Daoy (cell line): ENCODE measurements at regions not wholly inside any gene's neighbourhood (a gene's known extent, or its start where the extent isn't known, plus 50 kb on each side); places are given as distances from the start of the nearest gene placed in this dataset.

Experiments
- DNase-seq: peaks from one replicate; pipeline ENCODE4 v3.0.0-alpha.2; 2015; ENCODE audit warnings: low read depth

DNA sequence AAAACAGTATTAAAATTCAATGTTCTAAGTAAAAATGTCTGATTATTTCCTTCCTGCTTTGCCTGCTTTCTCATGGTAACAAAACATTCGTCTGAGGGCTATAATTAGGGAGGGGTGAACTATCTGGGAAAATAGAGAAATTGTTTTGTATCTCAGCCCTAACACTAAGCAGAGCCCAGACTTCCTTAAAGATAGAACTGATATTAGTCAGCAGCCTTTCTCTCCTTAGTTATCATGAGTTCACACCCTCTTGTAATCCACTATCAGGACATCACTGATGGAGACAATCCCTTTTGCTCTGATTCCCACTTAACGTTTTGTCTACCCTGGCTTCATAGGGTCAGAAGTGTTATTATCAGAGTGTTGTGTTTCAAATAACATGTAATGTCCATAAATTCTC, 701.1 kb upstream of the ZEB2 start:
- DNase-seq = no peak

GRCh38 chr2:145220496-145220895, 700.6 kb upstream of the ZEB2 start:
- no peak for DNase-seq

GRCh38 chr2:145207884-145208283, 688.0 kb upstream of the ZEB2 start:
- no peak for DNase-seq

DNA sequence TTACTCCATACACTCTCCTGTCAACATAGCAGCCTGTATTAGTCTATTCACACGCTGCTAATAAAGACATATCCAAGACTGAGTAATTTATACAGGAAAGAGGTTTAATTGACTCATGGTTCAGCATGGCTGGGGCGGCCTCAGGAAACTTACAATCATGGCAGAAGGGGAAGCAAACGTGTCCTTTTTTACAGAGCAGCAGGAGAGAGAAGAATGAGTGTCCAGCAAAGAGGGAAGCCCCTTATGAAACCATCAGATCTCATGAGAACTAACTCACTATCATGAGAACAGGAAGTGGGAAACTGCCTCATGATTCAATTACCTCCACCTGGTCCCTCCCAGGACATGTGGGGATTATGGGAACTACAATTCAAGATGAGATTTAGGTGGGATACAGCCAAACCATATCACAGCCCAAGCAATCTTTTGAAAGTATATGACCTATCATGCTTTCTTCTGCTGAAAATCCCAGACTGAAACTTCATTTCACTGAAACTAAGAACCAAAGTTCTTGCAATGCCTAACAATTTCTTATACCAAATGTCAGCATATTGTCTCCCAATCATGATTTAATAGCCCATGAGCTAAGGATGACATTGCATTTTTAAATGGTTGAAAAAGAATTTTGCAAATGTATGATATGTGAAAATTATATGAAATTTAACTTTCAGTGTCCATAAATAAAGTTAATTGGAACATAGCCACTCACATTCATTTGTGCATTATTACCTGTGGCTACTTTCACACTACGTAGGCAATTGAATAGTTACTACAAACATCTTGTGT, 686.8 kb upstream of the ZEB2 start:
- no peak for DNase-seq

DNA sequence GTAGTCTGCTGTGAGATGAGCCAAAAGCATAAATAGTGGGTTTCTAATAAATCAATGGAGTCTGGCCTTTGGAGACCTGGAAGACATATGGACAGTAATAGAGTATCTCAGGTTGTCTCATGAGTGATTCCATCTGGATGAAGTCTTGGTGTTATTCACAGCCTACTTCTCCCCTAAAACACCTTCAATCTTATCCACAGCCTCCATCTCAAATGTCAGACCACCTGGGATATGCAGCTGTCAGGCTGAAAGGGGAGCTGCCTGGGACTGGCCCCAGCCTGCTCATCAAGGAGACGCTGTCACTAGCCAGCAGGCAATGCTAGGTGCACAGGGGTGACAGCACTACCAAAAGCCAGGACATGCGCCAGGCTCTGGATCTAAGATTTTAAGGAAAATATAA, 684.0 kb upstream of the ZEB2 start:
- no peak for DNase-seq

- no peak for DNase-seq
Measured at GRCh38 chr2:145199827-145200706, 680.1 kb upstream of the ZEB2 start.

DNA sequence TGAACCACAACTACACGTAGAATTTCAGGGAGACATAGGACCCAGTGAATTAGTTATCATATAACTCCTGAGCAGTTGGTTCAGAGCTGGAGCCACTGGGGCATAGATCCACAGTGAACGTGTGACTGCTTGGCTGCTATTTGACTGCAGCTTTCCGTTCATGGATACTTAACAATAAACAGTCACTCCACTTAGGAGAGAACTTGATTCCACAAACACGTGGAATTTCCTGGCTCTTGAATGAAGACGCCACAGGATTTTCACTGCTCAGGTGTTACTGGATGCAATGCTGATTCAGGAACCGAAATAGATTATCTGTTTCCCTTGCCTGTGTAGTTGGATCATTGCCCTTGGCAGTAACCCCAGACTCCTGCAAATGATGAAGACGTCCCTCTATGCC, 679.1 kb upstream of the ZEB2 start:
- DNase-seq = no peak

GRCh38 chr2:145198555-145198954, 678.6 kb upstream of the ZEB2 start:
- DNase-seq = no peak

DNA sequence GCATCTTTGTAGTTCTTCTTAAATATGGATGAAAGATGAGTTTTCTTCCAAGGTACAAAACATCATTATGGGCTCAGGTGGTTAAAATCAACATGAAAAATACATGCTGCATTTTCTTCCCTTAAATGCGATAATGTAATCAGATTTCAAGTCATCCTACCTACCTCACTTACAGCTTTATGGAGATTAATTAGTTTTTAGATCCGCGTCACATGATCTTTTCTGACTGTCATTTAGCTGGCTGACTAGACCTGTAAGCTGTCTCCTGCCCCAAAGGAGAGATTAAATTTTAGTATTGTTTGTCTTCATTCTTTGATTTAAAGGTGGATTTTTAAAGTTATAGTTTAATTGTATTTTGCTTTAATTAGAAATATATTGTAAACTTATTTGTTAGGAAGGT, 678.0 kb upstream of the ZEB2 start:
- DNase-seq = no peak

- no peak for DNase-seq
Measured at GRCh38 chr2:145194673-145195072, 674.8 kb upstream of the ZEB2 start.

DNA sequence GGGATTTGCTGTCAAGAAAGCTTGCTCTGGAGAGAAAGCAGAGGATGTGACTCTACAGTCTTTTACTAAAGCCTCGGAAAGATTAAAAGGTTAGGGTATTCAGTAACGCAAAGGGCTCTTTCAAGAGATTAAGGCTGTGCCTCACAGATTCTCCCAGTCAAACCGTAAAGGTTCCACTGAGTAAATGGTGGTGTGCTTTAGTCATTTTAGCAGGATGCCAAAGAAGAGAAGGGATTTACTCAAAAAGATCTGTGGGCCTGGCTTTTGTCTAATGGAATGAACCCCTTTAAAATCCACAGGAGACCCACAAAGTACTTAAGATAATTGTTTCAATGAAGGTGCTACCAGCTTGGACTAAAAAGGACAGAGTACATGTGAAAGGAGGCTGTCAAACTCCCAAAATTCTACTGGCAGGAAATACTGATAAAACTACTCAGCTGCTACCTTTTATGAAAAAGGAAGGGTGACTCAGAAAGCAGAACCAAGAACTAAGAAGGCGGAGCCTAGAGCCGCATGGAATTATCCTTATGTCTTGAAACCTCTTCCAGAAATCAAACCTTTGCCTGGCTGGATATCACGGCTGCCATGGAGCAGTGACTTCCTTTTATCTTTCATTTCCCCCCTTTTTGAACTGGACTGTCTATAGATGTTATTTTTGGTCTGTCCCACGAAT, 670.2 kb upstream of the ZEB2 start:
- DNase-seq = peak; percentile 15

- no peak for DNase-seq
Measured at GRCh38 chr2:145186303-145186702, 666.4 kb upstream of the ZEB2 start.

- no peak for DNase-seq
Measured at GRCh38 chr2:145185696-145186095, 665.8 kb upstream of the ZEB2 start.

DNA sequence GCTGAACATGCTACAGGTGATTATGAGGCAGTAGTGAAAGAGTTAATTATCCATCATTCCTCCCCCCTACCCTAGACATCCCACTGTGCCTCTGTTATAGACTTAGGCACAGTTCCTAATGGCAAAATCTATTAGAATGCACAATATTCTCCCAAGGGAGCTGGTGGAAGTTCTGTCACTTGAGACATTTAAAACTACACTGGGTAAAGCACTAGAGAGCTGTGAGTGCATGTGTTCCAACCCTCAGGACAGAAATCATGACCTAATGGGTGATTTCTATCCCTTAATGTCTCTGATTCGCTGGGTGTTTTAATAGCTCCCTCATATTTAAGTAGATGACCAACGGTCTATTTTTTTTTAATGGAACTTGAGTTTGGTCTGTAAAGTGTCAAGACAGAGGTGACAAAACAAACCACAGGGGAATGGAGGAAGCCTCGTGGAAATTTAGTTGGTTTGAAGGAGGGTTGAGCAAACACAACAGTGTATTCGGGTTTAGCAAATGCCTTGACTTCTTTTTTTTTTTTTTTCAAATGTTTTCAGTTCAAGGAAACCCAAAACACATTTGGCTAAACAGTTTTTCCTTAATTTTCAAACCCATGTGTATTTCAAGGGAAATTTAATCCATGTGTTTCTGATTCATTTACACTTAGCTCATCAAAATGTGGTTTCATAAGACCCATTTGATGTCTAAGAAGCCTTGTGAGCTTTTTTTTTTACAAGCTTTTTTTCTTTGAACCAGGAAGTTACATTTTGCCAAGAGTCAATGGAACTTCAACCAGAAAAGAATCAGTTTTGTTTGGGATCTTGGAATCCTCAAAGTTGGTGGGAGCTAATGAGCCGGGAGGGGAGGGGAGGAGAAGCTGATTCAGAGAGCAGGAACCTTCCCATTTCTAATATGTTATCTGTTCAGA, 665.1 kb upstream of the ZEB2 start:
- no peak for DNase-seq

GRCh38 chr2:145169285-145169684, 649.4 kb upstream of the ZEB2 start:
- no peak for DNase-seq

DNA sequence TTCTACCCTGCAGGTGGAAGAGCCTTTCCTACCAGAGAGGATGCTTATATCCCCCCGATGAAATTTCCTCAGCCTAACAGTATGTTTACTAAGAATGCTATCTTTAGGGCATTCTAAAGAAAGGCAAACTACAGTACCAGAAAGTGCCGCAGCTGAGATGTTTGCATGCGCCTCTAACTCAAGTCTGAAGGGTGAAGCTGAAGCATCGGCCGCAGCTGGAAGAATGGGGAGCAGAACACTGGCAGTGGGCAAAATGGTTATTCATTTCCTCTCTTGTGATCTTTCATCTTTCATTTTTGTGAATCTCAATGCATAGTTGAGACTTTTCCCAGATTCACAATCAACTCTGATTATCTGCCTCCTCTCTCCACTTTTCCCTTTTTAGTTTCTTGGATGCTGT, 648.2 kb upstream of the ZEB2 start:
- DNase-seq = no peak

DNA sequence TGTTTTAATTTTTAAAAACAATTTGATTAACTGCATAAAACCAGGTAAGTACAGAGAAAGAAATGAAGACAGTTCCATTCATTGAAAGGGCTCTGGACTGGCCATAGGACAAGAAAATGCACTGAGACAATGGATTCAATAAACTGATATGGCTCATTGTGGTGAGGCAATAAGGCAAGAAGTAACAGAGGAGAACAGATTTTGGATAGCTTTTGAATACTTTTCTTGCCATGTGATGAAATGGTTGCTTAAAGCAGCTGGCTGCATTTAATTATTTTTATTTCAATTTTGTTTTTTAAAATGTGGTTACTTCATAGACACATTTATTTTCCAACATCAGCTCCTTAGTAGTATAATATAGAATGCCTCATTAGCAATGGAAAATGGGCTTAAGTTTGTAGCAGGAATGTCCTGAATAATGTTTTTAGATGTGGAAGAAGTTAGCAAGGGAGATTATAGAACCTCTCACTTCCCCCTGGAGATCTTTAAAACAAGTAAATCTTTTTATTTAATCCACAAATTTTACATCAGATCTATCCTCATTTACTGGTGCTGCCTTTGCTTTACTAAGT, 646.9 kb upstream of the ZEB2 start:
- DNase-seq = no peak

DNA sequence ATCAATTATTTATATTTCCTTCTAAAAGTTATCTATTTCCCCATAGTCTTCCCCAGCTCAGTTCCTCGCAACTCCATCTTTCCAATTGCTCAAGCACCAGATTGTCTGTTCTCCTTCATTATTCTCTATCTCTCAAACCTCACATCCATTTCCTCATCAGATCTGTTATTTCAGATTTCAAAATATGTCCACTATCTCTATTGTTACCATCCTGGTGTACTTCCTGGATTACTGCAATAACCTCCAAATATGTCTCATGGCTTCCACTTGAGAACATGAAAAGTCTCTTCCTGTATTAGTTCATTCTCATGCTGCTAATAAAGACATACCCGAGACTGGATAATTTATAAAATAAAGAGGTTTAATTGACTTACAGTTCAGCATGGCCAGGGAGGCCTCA, 641.7 kb upstream of the ZEB2 start:
- DNase-seq = no peak

DNA sequence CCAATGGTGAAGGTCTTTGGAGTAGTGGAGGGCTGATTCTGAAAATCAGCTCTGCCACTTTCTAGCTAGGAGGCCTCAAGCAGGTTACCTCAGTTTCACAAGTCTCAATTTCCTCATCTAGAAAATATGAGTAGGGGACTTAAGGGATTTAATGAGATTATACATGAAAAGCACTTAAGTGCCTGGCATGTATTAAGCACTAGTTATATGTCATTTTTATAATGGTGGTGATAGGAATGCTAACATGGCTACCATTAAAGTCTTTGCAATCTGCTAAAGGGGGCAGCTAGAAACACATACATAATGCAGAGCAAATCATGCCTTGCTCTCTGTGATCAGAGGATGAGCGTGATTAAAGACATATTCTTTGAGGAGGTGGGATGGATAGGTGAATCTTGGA, 640.9 kb upstream of the ZEB2 start:
- DNase-seq = no peak

GRCh38 chr2:145159676-145160075, 639.8 kb upstream of the ZEB2 start:
- no peak for DNase-seq
